C4-2B (cell line): ENCODE measurements at regions not wholly inside any gene's neighbourhood (a gene's known extent, or its start where the extent isn't known, plus 50 kb on each side); places are given as distances from the start of the nearest gene placed in this dataset.

Experiments used
- H3K27ac ChIP-seq: fragments of 450-650 bp; 2 replicates; pipeline ENCODE4 v1.5.1; 2017
- CTCF ChIP-seq: fragments of 450-650 bp; conservative IDR thresholded peaks from 2 replicates; pipeline ENCODE4 v1.5.1; 2017; ENCODE audit warnings: mild to moderate bottlenecking
- ZFX ChIP-seq: fragments of 450-650 bp; IDR thresholded peaks from 2 replicates; pipeline ENCODE4 v1.6.1; 2017

DNA sequence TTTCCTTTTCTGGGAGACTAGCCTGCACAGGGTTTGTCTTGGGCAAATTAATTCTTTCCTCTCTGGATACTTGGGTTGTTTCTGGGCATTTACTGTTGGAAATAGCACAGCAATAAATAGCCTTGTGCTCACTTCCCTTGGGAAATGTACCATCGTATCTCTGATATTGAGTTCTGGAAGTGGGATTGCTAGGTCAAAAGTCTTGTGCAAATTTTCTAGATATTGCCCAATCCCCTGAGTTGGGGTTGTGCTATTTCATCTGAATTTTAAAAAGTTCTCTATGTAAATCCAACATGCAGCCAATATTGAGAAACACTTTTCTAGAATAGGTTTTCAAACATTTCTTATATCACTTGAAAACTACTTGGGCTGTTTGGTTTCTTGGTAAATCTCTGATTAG, 64.0 kb upstream of the ELOVL5 start:
- TF ChIP-seq CTCF (no peak), ZFX (no peak)
- peak overlapping the region; percentile 20; the same call in 1 of the 2 replicates for H3K27ac ChIP-seq

- peak overlapping the region; percentile 20; the same call in 1 of the 2 replicates for H3K27ac ChIP-seq
- no peak for TF ChIP-seq ZFX
- no peak for TF ChIP-seq CTCF
Observed at GRCh38 chr6:53412021-53412715, 63.4 kb upstream of the ELOVL5 start.

DNA sequence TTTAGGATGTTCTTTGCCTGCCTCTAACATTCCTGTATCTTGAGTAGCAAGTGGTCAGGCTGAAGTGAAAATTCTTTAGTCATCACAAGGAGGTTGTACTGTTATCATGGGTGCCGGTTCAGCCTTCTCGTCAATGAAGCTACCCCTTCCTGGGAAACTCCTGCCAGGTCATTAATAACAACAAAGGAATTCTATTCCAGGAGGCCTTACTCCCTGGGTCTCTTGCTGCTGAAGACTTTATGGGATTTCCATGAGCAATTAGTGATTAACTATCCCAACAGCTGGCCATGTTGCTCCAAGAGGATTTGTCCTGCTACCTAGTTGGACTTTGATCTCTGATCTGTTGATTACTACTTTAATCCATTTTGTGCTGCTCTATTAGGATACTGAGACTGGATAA, 62.7 kb upstream of the ELOVL5 start:
- H3K27ac ChIP-seq: no peak overlapping the region
- TF ChIP-seq CTCF (no peak), ZFX (no peak)

DNA sequence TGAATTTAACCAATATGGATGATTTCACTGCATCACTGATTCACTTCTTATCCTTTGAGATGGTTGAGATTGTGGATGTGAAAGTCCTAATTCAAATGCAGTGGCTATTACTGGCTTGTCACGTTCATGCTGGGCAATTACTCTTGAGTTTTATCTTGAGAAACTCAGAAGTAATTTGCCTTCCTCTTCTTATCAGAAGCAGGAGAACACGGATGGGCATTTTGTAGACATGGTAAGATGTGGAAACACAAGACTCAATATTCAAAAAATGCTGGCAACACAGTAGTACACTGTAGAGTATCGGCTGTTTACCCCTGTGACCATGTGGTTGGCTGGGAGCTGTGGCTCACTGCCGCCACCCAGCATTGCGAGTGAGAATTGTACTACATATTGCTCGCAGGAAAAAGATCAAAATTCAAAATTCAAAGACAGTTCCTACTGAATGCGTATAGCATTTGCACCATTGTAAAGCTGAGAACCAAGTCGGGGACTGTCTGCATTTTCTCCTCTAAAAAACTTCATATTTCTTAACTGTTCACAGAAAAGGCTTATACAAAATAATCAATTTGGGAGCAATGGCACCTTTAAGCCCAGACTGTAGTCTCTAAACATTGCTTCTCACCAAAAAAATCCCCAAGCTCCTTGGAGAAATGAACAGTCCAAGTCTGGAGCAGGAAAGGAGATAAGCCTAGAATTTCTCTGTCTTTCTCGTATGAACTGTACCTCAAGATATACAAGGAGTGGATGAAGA, 61.9 kb upstream of the ELOVL5 start:
- H3K27ac ChIP-seq: no peak overlapping the region
- no peak for TF ChIP-seq ZFX
- peak; percentile 61 for TF ChIP-seq CTCF

DNA sequence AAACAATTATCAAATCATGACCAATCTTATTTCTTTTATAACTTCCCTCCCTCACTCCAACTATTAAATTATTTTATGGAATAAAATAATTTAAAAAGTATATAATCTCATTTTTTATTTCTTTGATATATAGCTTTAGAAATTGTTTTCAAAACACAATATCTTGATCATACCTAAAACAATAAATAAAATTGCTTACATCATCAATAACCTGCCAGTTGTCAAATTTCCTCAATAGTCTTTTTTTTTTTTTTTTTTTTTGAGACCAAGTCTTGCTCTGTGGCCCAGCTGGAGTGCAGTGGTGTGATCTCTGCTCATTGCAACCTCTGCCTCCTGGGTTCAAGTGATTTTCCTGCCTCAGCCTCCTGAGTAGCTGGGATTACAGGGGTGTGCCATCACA, 60.1 kb upstream of the ELOVL5 start:
- no peak overlapping the region for H3K27ac ChIP-seq
- no peak for TF ChIP-seq ZFX
- no peak for TF ChIP-seq CTCF

GRCh38 chr6:53399027-53399344, 50.2 kb upstream of the ELOVL5 start:
- no peak for TF ChIP-seq CTCF
- no peak for TF ChIP-seq ZFX
- H3K27ac ChIP-seq: no peak overlapping the region

- TF ChIP-seq ZFX: no peak
- TF ChIP-seq CTCF: no peak
- H3K27ac ChIP-seq: no peak overlapping the region
Observed at GRCh38 chr6:53398247-53399026, 49.7 kb upstream of the ELOVL5 start.
